Trophoblast cell (in vitro differentiated cells and primary cell): ENCODE measurements at regions not wholly inside any gene's neighbourhood (a gene's known extent, or its start where the extent isn't known, plus 50 kb on each side); places are given as distances from the start of the nearest gene placed in this dataset.

Experiments
- DNase-seq, 2 donors: peaks; one replicate each; pipeline ENCODE4 v3.0.0-alpha.2; 2016
- H2AFZ ChIP-seq: 2 replicates; pipeline ENCODE4 v1.6.1; 2013; ENCODE audit warnings: low read length, moderate library complexity, mild to moderate bottlenecking; ENCODE audit not compliant: insufficient read depth, poor library complexity
- H2AK5ac ChIP-seq: 2 replicates; pipeline ENCODE4 v1.6.1; 2013; ENCODE audit warnings: mild to moderate bottlenecking, low read length
- H2BK120ac ChIP-seq: 2 replicates; pipeline ENCODE4 v1.6.1; 2013; ENCODE audit warnings: low read length, mild to moderate bottlenecking, moderate library complexity; ENCODE audit not compliant: insufficient read depth, poor library complexity
- H2BK12ac ChIP-seq: 2 replicates; pipeline ENCODE4 v1.6.1; 2013; ENCODE audit warnings: mild to moderate bottlenecking, low read length, moderate library complexity
- H2BK5ac ChIP-seq: 2 replicates; pipeline ENCODE4 v1.6.1; 2013; ENCODE audit warnings: low read length, low read depth, moderate library complexity, mild to moderate bottlenecking; ENCODE audit not compliant: poor library complexity
- H3K14ac ChIP-seq: 2 replicates; pipeline ENCODE4 v1.6.1; 2013; ENCODE audit warnings: mild to moderate bottlenecking, low read length
- H3K18ac ChIP-seq: 2 replicates; pipeline ENCODE4 v1.6.1; 2013; ENCODE audit warnings: mild to moderate bottlenecking, low read length
- H3K23ac ChIP-seq: 2 replicates; pipeline ENCODE4 v1.6.1; 2013; ENCODE audit warnings: low read length
- H3K27ac ChIP-seq: 2 replicates; pipeline ENCODE4 v1.5.1; 2013; ENCODE audit warnings: low read depth, mild to moderate bottlenecking, inconsistent platforms, low read length, moderate library complexity
- H3K27me3 ChIP-seq: 2 replicates; pipeline ENCODE4 v1.6.1; 2013; ENCODE audit warnings: inconsistent platforms, mild to moderate bottlenecking, low read length, moderate library complexity; ENCODE audit not compliant: insufficient read depth
- H3K36me3 ChIP-seq, 2 experiments: 1 replicate in 1 of 2; 2 replicates in 1 of 2; pipeline ENCODE4 v1.6.1; 2013; ENCODE audit warnings: low read length in 2 of 2, mild to moderate bottlenecking in 2 of 2, moderate library complexity in 1 of 2; ENCODE audit not compliant: insufficient read depth in 2 of 2, control insufficient read depth in 1 of 2
- H3K4ac ChIP-seq: 2 replicates; pipeline ENCODE4 v1.6.1; 2013; ENCODE audit warnings: low read depth, mild to moderate bottlenecking, low read length, moderate library complexity
- H3K4me1 ChIP-seq, 2 experiments: 1 replicate in 1 of 2; 2 replicates in 1 of 2; pipeline ENCODE4 v1.6.1; 2013; ENCODE audit warnings: low read length in 2 of 2, mild to moderate bottlenecking in 2 of 2, moderate library complexity in 1 of 2; ENCODE audit not compliant: insufficient read depth in 2 of 2, control insufficient read depth in 1 of 2
- H3K4me2 ChIP-seq: 2 replicates; pipeline ENCODE4 v1.6.1; 2013; ENCODE audit warnings: inconsistent platforms, mild to moderate bottlenecking, low read length, moderate library complexity
- H3K4me3 ChIP-seq: 2 replicates; pipeline ENCODE4 v1.5.1; 2013; ENCODE audit warnings: mild to moderate bottlenecking, low read depth, low read length, inconsistent platforms
- H3K79me1 ChIP-seq: one replicate; pipeline ENCODE4 v1.6.1; 2013; ENCODE audit warnings: low read length
- H3K79me2 ChIP-seq: 2 replicates; pipeline ENCODE4 v1.6.1; 2013; ENCODE audit warnings: low read length, mild to moderate bottlenecking; ENCODE audit not compliant: control insufficient read depth, insufficient read depth, poor library complexity
- H3K9ac ChIP-seq: 2 replicates; pipeline ENCODE4 v1.6.1; 2013; ENCODE audit warnings: mild to moderate bottlenecking, low read length
- H3K9me3 ChIP-seq: 2 replicates; pipeline ENCODE4 v1.6.1; 2013; ENCODE audit warnings: low read depth, mild to moderate bottlenecking, control low read depth, inconsistent platforms, low read length; ENCODE audit not compliant: insufficient read depth
- H4K12ac ChIP-seq: 2 replicates; pipeline ENCODE4 v1.6.1; 2013; ENCODE audit warnings: low read depth, mild to moderate bottlenecking, low read length, moderate library complexity
- H4K8ac ChIP-seq: 2 replicates; pipeline ENCODE4 v1.6.1; 2013; ENCODE audit warnings: low read depth, mild to moderate bottlenecking, low read length, moderate library complexity
- H4K91ac ChIP-seq: one replicate; pipeline ENCODE4 v1.6.1; 2013; ENCODE audit warnings: low read depth, mild to moderate bottlenecking, low read length, moderate library complexity
- WGBS: extraction: QIAGEN DNeasy Blood & Tissue Kit; methylation state at CpG from one replicate; pipeline ENCODE4 v1.1.7; 2013; ENCODE audit warnings: missing lambda C conversion rate; ENCODE audit not compliant: insufficient read length, insufficient coverage; ENCODE audit errors: extremely low coverage; 5-methylcytosine and 5-hydroxymethylcytosine counted together

DNA sequence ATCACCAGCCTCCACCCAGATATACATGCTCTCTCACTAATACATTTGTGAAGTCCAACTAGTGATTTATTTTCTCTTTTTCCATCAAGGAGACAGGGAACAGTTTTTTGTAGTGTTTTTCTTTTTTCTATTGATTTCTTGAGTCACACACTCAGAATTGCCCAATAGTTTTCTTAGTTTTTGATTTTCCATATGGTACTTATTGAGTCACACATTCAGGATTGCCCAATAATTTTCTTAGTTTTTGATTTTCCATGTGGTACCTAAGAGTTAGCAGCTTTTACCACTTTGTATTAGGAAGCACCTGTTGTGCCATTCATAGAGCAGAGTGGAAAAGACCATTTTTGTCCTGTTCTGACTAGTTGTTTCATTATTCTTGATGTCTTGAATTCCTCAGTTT is 1268.8 kb downstream of the EPHA7 start:
- Histone ChIP-seq H3K36me3 (no peaks in the 10 kb centered on the region), H3K9ac (no peak overlapping the region), H3K14ac (no peak overlapping the region), H3K79me2 (no peaks in the 10 kb centered on the region), H3K4me3 (no peak overlapping the region), H2BK12ac (no peak overlapping the region), H4K91ac (no peak overlapping the region), H3K23ac (no peak overlapping the region), H4K12ac (no peak overlapping the region), H3K18ac (no peak overlapping the region), H3K79me1 (no peaks in the 10 kb centered on the region), H2BK5ac (no peak overlapping the region), H3K4ac (no peak overlapping the region), H2BK120ac (no peak overlapping the region), H3K9me3 (no peaks in the 10 kb centered on the region), H3K4me1 (no peaks in the 10 kb centered on the region), H4K8ac (no peak overlapping the region), H3K27me3 (no peaks in the 10 kb centered on the region), H3K4me2 (no peak overlapping the region), H2AK5ac (no peak overlapping the region), H2AFZ (no peak overlapping the region), H3K27ac (no peak overlapping the region)
- no peak for DNase-seq

DNA sequence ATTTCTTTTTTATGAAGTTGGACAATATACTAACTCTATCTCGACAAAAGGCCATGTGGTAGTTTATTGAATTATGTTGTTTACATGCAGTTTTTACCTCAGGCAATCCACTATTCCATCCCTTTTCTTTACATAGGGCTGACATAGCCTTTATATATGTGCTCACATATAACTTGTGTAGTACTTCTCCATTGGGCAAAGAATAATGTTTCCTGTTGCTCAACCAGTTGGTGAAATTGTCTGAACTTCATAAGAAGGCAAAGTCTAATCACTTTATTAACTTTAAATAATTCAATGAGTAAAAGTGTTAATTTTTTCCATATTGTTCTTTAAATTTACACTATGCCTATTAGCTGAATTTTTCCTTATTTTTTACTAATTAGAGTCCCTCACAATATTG is 1272.1 kb downstream of the EPHA7 start:
- H3K79me2 ChIP-seq: no peaks in the 10 kb centered on the region
- H2BK12ac ChIP-seq: no peak overlapping the region
- H2BK5ac ChIP-seq: no peak overlapping the region
- no peak overlapping the region for H3K27ac ChIP-seq
- no peak overlapping the region for H3K4ac ChIP-seq
- no peak for DNase-seq
- H4K12ac ChIP-seq: no peak overlapping the region
- H3K18ac ChIP-seq: no peak overlapping the region
- H2AFZ ChIP-seq: no peak overlapping the region
- no peak overlapping the region for H3K9ac ChIP-seq
- no peak overlapping the region for H3K14ac ChIP-seq
- H3K27me3 ChIP-seq: no peaks in the 10 kb centered on the region
- no peaks in the 10 kb centered on the region for H3K36me3 ChIP-seq
- H4K91ac ChIP-seq: no peak overlapping the region
- H4K8ac ChIP-seq: no peak overlapping the region
- WGBS: no CpG with 5 or more reads among the region's 1 CpG
- H3K9me3 ChIP-seq: no peaks in the 10 kb centered on the region
- no peak overlapping the region for H3K4me2 ChIP-seq
- no peak overlapping the region for H3K4me3 ChIP-seq
- H3K79me1 ChIP-seq: no peaks in the 10 kb centered on the region
- H2BK120ac ChIP-seq: no peak overlapping the region
- H3K4me1 ChIP-seq: no peaks in the 10 kb centered on the region
- H2AK5ac ChIP-seq: no peak overlapping the region
- H3K23ac ChIP-seq: no peak overlapping the region

DNA sequence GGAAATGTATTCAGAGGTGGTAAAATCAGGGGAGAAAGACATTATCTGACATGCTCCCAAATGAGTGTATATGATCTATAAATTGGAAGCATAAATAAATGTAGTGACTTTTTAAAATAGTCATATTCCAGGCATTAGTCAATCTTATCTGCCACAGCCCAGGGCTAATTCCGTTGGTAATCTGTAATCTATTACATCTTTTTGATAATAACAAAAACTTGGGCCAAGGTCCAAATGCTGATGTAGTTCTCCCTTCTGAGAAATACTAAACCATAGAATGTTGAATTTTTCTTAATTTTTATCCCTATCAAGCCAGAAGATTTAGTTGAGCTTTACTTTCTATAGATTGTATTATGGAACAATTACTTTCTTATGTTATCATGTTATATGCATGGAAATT is 1279.8 kb downstream of the EPHA7 start:
- no peaks in the 10 kb centered on the region for H3K79me2 ChIP-seq
- H3K27ac ChIP-seq: no peak overlapping the region
- no peaks in the 10 kb centered on the region for H3K27me3 ChIP-seq
- H2AK5ac ChIP-seq: no peak overlapping the region
- no peaks in the 10 kb centered on the region for H3K9me3 ChIP-seq
- H3K18ac ChIP-seq: no peak overlapping the region
- H4K91ac ChIP-seq: no peak overlapping the region
- no peak overlapping the region for H3K9ac ChIP-seq
- H4K12ac ChIP-seq: no peak overlapping the region
- H2BK5ac ChIP-seq: no peak overlapping the region
- H2AFZ ChIP-seq: no peak overlapping the region
- DNase-seq: peak in 1 of 2 donors; percentile 37
- H3K4me1 ChIP-seq: no peaks in the 10 kb centered on the region
- H3K4me2 ChIP-seq: no peak overlapping the region
- no peaks in the 10 kb centered on the region for H3K36me3 ChIP-seq
- no CpG with 5 or more reads among the region's 1 CpG for WGBS
- no peak overlapping the region for H3K23ac ChIP-seq
- H3K79me1 ChIP-seq: no peaks in the 10 kb centered on the region
- H3K14ac ChIP-seq: no peak overlapping the region
- no peak overlapping the region for H3K4ac ChIP-seq
- H2BK12ac ChIP-seq: no peak overlapping the region
- H4K8ac ChIP-seq: no peak overlapping the region
- no peak overlapping the region for H3K4me3 ChIP-seq
- no peak overlapping the region for H2BK120ac ChIP-seq

DNA sequence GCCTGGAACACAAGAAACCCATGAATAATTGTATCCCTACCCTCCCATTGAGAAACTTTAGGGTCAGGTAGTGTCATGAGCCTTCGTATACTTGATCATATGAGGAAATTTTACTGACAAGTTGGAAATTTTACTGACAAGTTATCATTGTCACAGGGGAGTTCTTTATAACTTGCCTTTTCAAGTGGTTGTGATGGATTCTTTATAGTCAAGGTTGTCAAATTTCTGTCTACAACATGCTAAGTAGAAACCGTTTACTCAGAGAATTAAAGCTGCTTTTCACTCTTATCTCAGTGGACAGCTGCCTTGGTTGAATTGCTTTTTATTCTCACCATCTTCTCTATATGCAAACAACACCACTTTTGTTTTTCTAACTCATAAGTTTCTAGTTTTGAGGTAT is 1286.4 kb downstream of the EPHA7 start:
- no peak overlapping the region for H4K8ac ChIP-seq
- H4K91ac ChIP-seq: no peak overlapping the region
- no CpG with 5 or more reads among the region's 2 CpGs for WGBS

More for the DNA sequence above, 1286.4 kb downstream of the EPHA7 start:
- Histone ChIP-seq H2BK5ac (no peak overlapping the region), H3K23ac (no peak overlapping the region), H3K4me2 (no peak overlapping the region), H3K79me2 (no peaks in the 10 kb centered on the region), H3K79me1 (no peaks in the 10 kb centered on the region), H2BK120ac (no peak overlapping the region), H3K9me3 (no peaks in the 10 kb centered on the region), H3K14ac (no peak overlapping the region), H3K4ac (no peak overlapping the region), H3K4me1 (no peaks in the 10 kb centered on the region), H3K36me3 (no peaks in the 10 kb centered on the region), H2AK5ac (no peak overlapping the region), H3K18ac (no peak overlapping the region), H3K27me3 (no peaks in the 10 kb centered on the region), H3K9ac (no peak overlapping the region), H4K12ac (no peak overlapping the region), H2BK12ac (no peak overlapping the region), H2AFZ (no peak overlapping the region), H3K27ac (peak overlapping the region; percentile 47), H3K4me3 (no peak overlapping the region)
- no peak for DNase-seq
